OCI-LY1 (cell line): ENCODE measurements at regions not wholly inside any gene's neighbourhood (a gene's known extent, or its start where the extent isn't known, plus 50 kb on each side); places are given as distances from the start of the nearest gene placed in this dataset.

Experiments used
- H2AFZ ChIP-seq: fragments of 200-600 bp; sonication (generic), shearing (Covaris generic); 2 replicates; pipeline ENCODE4 v1.6.0; 2014; ENCODE audit warnings: antibody characterized with exemption, mild to moderate bottlenecking, low read length
- H3F3A ChIP-seq: fragments of 200-600 bp; sonication (generic), shearing (Covaris generic); 2 replicates; pipeline ENCODE4 v1.6.0; 2014; ENCODE audit warnings: mild to moderate bottlenecking, antibody characterized with exemption, low read length, moderate library complexity; ENCODE audit not compliant: insufficient read depth
- H3K27ac ChIP-seq: fragments of 200-600 bp; sonication (generic); 2 replicates; pipeline ENCODE4 v1.5.1; 2014; ENCODE audit warnings: low read length, mixed run types, mild to moderate bottlenecking, low read depth; ENCODE audit not compliant: poor library complexity, severe bottlenecking
- H3K27me3 ChIP-seq: fragments of 200-600 bp; sonication (generic); 2 replicates; pipeline ENCODE4 v1.6.0; 2014; ENCODE audit warnings: antibody characterized with exemption, mild to moderate bottlenecking, low read length, moderate library complexity; ENCODE audit not compliant: insufficient read depth
- H3K36me3 ChIP-seq: fragments of 200-600 bp; sonication (generic); 2 replicates; pipeline ENCODE4 v1.6.1; 2014; ENCODE audit warnings: mild to moderate bottlenecking, antibody characterized with exemption, low read length, moderate library complexity, mixed read lengths; ENCODE audit not compliant: insufficient read depth
- H3K4me1 ChIP-seq: fragments of 200-600 bp; sonication (generic); 2 replicates; pipeline ENCODE4 v1.5.1; 2014; ENCODE audit warnings: mild to moderate bottlenecking, low read length, moderate library complexity; ENCODE audit not compliant: insufficient read depth, severe bottlenecking
- H3K4me2 ChIP-seq: fragments of 200-600 bp; sonication (generic), shearing (Covaris generic); 2 replicates; pipeline ENCODE4 v1.6.1; 2014; ENCODE audit warnings: low read length
- H3K4me3 ChIP-seq: fragments of 200-600 bp; sonication (generic); 2 replicates; pipeline ENCODE4 v1.5.1; 2014; ENCODE audit warnings: low read length, low read depth, mild to moderate bottlenecking, mixed read lengths; ENCODE audit not compliant: poor library complexity, severe bottlenecking
- H3K79me2 ChIP-seq: fragments of 200-600 bp; shearing (Covaris generic); 2 replicates; pipeline ENCODE4 v1.6.1; 2016; ENCODE audit warnings: mixed run types, low read length, mixed read lengths; ENCODE audit not compliant: insufficient read depth
- H3K9ac ChIP-seq: fragments of 200-600 bp; sonication (generic), shearing (Covaris generic); 2 replicates; pipeline ENCODE4 v1.6.1; 2014; ENCODE audit warnings: mild to moderate bottlenecking, low read length, mixed read lengths
- H3K9me2 ChIP-seq: fragments of 200-600 bp; sonication (generic), shearing (Covaris generic); 2 replicates; pipeline ENCODE4 v1.6.1; 2014; ENCODE audit warnings: low read depth, mild to moderate bottlenecking, low read length, mixed read lengths
- H3K9me3 ChIP-seq: fragments of 200-600 bp; shearing (Covaris generic); 2 replicates; pipeline ENCODE4 v1.6.1; 2014; ENCODE audit warnings: low read length, mixed read lengths
- H4K20me1 ChIP-seq: fragments of 200-600 bp; sonication (generic), shearing (Covaris generic); 2 replicates; pipeline ENCODE4 v1.6.0; 2016; ENCODE audit warnings: mild to moderate bottlenecking, low read length; ENCODE audit not compliant: insufficient read depth
- CTCF ChIP-seq: fragments of 200-600 bp; sonication (generic), shearing (Covaris generic); IDR thresholded peaks from 2 replicates; pipeline ENCODE4 v1.5.1; 2017; ENCODE audit warnings: mild to moderate bottlenecking, antibody characterized with exemption, low read length, moderate library complexity, mixed read lengths
- EZH2 ChIP-seq: fragments of 200-600 bp; sonication (generic), shearing (Covaris generic); IDR thresholded peaks from 2 replicates; pipeline ENCODE4 v1.8.0; 2017; ENCODE audit warnings: borderline replicate concordance, mixed run types, mild to moderate bottlenecking, antibody characterized with exemption, low read length, moderate library complexity, mixed read lengths

DNA sequence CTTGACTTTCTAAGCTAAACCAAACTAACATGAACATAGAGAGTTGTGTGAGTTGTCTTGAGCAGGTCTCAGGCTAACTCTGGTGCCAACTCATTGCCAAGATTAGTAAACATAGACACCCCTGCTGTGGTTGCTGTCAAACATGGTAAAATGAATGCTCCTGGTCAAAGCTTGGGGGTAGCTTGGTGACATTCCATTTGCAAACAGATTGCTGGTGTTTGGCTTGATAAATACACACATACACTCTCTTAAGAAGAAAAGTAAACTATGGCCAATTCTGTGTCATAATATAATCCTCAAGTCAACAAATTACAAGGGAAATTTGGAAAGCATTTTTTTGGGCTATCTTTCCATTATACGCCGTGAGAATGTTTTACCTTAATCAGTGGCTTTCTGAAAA is 386.4 kb upstream of the PDE3A start:
- H3K9ac ChIP-seq: no peak overlapping the region
- H3K79me2 ChIP-seq: no peaks in the 10 kb centered on the region
- H3K36me3 ChIP-seq: no peaks in the 10 kb centered on the region
- no peak overlapping the region for H3K4me3 ChIP-seq
- H3K4me1 ChIP-seq: no peaks in the 10 kb centered on the region
- H3K9me2 ChIP-seq: no peaks in the 10 kb centered on the region
- H3F3A ChIP-seq: no peaks in the 10 kb centered on the region
- no peak overlapping the region for H2AFZ ChIP-seq
- TF ChIP-seq EZH2 (no peak), CTCF (no peak)
- no peak overlapping the region for H3K4me2 ChIP-seq
- H3K27ac ChIP-seq: no peak overlapping the region
- H3K27me3 ChIP-seq: no peaks in the 10 kb centered on the region
- no peaks in the 10 kb centered on the region for H3K9me3 ChIP-seq
- no peaks in the 10 kb centered on the region for H4K20me1 ChIP-seq

GRCh38 chr12:19988001-19988400 is 380.3 kb upstream of the PDE3A start:
- H3K27ac ChIP-seq: no peak overlapping the region
- no peak overlapping the region for H2AFZ ChIP-seq
- no peaks in the 10 kb centered on the region for H3K79me2 ChIP-seq
- H3K9me2 ChIP-seq: no peaks in the 10 kb centered on the region
- H4K20me1 ChIP-seq: no peaks in the 10 kb centered on the region
- no peaks in the 10 kb centered on the region for H3K36me3 ChIP-seq
- no peak overlapping the region for H3K4me2 ChIP-seq
- H3F3A ChIP-seq: no peaks in the 10 kb centered on the region
- no peaks in the 10 kb centered on the region for H3K27me3 ChIP-seq
- no peaks in the 10 kb centered on the region for H3K4me1 ChIP-seq
- no peak for TF ChIP-seq EZH2
- TF ChIP-seq CTCF: no peak
- no peak overlapping the region for H3K4me3 ChIP-seq
- no peak overlapping the region for H3K9ac ChIP-seq
- H3K9me3 ChIP-seq: no peaks in the 10 kb centered on the region

- H3K27me3 ChIP-seq: no peaks in the 10 kb centered on the region
- no peaks in the 10 kb centered on the region for H3F3A ChIP-seq
- no peaks in the 10 kb centered on the region for H4K20me1 ChIP-seq
- H2AFZ ChIP-seq: no peak overlapping the region
- no peak overlapping the region for H3K4me3 ChIP-seq
- no peaks in the 10 kb centered on the region for H3K36me3 ChIP-seq
- H3K9me2 ChIP-seq: no peaks in the 10 kb centered on the region
- H3K79me2 ChIP-seq: no peaks in the 10 kb centered on the region
- H3K9ac ChIP-seq: no peak overlapping the region
- H3K4me2 ChIP-seq: no peak overlapping the region
- no peak overlapping the region for H3K27ac ChIP-seq
- TF ChIP-seq EZH2: no peak
- TF ChIP-seq CTCF: no peak
- no peaks in the 10 kb centered on the region for H3K4me1 ChIP-seq
- no peaks in the 10 kb centered on the region for H3K9me3 ChIP-seq
Measured at GRCh38 chr12:19988459-19988873, 379.9 kb upstream of the PDE3A start.
